ENCODE measurements at regions not wholly inside any gene's neighbourhood (a gene's known extent, or its start where the extent isn't known, plus 50 kb on each side); places are given as distances from the start of the nearest gene placed in this dataset.
"Not testable (repeated sequence)": the region's sequence is repeated elsewhere in the genome, so short reads cannot be mapped to it uniquely, and the experiment has no call there.

DNA sequence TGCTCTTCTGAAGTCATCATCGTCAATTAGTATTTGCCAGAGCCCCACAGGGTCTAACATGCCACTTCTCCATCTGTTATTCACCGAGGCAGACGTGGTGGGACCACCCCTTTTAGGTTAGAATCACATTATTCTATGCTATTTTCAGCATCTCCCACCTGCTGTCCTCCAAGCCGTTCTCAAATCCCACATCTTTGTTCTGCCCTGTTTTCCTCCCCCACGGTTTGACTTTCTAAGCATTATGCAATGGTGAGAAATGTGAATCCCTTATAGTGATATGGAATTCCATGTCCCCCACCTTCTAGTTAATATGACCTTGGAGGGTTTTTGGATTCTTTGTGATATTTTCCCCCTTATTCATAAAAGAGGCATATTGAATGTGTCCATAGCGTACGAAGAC lies 634.1 kb upstream of the RBFOX1 start:
- H3K4me3 ChIP-seq = no peak overlapping the region
- intact Hi-C loops (cut with DNase I) = no loop called here
- no peaks in the 10 kb centered on the region for H3K36me3 ChIP-seq
- ATAC-seq = no peak
- 56 to 77% (median 70%) methylated on average over 7 of the region's 7 CpGs for WGBS, 4 donors
- peaks cover 0 to 4% (median 0%) of the 10 kb centered on the region in 12 donors for H3K9me3 ChIP-seq
- H3K4me1 ChIP-seq = no peaks in the 10 kb centered on the region
- no peak overlapping the region for H3K27ac ChIP-seq
- H3K27me3 ChIP-seq = peaks cover 0 to 4% (median 0%) of the 10 kb centered on the region in 9 donors
- TF ChIP-seq, protein P1, sequence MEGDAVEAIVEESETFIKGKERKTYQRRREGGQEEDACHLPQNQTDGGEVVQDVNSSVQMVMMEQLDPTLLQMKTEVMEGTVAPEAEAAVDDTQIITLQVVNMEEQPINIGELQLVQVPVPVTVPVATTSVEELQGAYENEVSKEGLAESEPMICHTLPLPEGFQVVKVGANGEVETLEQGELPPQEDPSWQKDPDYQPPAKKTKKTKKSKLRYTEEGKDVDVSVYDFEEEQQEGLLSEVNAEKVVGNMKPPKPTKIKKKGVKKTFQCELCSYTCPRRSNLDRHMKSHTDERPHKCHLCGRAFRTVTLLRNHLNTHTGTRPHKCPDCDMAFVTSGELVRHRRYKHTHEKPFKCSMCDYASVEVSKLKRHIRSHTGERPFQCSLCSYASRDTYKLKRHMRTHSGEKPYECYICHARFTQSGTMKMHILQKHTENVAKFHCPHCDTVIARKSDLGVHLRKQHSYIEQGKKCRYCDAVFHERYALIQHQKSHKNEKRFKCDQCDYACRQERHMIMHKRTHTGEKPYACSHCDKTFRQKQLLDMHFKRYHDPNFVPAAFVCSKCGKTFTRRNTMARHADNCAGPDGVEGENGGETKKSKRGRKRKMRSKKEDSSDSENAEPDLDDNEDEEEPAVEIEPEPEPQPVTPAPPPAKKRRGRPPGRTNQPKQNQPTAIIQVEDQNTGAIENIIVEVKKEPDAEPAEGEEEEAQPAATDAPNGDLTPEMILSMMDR (IDR thresholded peaks at IDR 0.05) = no peak
- TF ChIP-seq POLR2A (IDR thresholded peaks at IDR 0.05) = no peak
- no peak for DNase-seq

DNA sequence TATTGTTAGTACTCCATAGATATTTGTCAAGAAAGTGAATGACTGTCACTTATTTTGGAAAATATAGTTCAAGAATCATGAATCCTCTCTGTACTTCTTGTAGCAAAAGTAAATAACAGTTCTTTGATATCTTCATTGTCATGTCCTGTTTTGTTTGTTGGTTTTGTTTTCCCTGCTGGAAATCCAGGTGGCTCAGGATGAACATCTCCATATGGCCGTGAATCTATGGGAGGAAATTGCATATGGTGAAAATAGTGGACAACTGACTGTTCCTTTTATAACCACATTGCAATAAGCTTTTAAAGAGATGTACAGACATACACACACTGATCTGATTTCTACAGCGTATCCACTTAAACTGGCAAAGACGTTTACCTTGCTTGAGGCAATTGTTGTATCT lies 637.0 kb upstream of the RBFOX1 start:
- TF ChIP-seq, protein P1 (IDR thresholded peaks at IDR 0.05) = no peak
- TF ChIP-seq POLR2A (IDR thresholded peaks at IDR 0.05) = no peak

DNA sequence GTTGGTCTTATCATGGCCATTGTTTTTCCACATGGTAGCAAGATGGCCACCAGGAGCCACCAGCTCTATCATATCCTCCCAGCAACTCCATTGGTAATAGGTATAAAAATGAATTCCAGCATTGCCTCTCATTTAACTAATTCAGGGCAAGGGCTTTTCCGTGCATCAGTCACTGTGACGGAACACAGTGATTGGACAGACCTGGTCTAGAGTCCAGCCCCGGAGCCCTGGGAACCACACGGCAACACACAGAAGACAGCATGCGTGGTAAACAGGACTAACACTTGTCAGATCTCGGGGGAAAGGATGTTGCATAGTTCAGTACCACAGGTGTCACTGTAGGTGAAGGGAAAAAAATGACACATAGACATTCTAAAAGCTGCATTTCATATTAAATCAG lies 638.0 kb upstream of the RBFOX1 start:
- H3K4me1 ChIP-seq = no peaks in the 10 kb centered on the region
- no peaks in the 10 kb centered on the region for H3K36me3 ChIP-seq
- H3K4me3 ChIP-seq = no peak overlapping the region
- no peaks in the 10 kb centered on the region for H3K27me3 ChIP-seq
- no peak for TF ChIP-seq POLR2A (IDR thresholded peaks at IDR 0.05)
- TF ChIP-seq, protein P1 (IDR thresholded peaks at IDR 0.05) = no peak
- intact Hi-C loops (cut with DNase I) = no loop called here
- ATAC-seq (no peak), DNase-seq (no peak)
- WGBS, 4 donors = 70 to 73% (median 71%) methylated on average over 6 of the region's 6 CpGs
- H3K9me3 ChIP-seq = peaks cover 0 to 4% (median 0%) of the 10 kb centered on the region in 12 donors
- H3K27ac ChIP-seq = no peak overlapping the region

More for the DNA sequence above, 637.0 kb upstream of the RBFOX1 start:
- Histone ChIP-seq H3K36me3 (no peaks in the 10 kb centered on the region), H3K4me3 (no peak overlapping the region), H3K27ac (no peak overlapping the region), H3K27me3 (no peaks in the 10 kb centered on the region), H3K9me3 (peaks cover 0 to 4% (median 0%) of the 10 kb centered on the region in 12 donors), H3K4me1 (no peaks in the 10 kb centered on the region)
- DNase-seq = no peak
- ATAC-seq = no peak
- 53 to 76% (median 74%) methylated on average over 3 of the region's 3 CpGs for WGBS, 4 donors
- intact Hi-C loops (cut with DNase I) = no loop called here

DNA sequence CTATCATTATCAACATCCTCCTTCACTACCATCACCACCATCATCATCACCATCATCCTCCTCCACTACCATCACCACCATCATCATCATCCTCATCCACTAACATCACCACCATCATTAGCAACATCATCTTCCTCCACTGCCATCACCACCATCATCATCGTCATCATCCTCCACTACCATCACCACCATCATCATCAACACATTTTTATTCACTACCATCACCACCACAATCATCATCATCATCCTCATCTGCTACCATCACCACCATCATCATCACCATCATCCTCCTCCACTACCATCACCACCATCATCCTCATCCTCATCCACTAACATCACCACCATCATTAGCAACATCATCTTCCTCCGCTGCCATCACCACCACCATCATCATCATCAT lies 639.2 kb upstream of the RBFOX1 start:
- ATAC-seq; DNase-seq; H3K9me3 ChIP-seq; H3K4me1 ChIP-seq; intact Hi-C loops (cut with DNase I); H3K36me3 ChIP-seq; H3K4me3 ChIP-seq; H3K27me3 ChIP-seq; H3K27ac ChIP-seq: not testable (repeated sequence)
- 77 to 90% (median 88%) methylated on average over 2 of the region's 2 CpGs for WGBS, 4 donors

DNA sequence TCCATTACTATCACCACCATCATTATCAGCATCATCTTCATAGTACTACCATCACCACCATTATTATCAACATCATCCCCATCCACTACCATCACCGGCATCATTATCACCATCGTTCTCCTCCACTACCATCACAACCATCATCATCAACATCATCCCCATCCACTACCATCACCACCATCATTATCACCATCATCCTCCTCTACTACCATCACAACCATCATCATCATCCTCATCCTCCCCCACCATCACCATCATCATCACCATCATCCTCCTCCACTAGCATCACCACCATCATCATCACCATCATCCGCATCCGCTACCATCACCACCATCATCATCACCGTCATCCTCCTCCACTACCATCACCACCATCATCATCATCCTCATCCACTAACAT lies 639.8 kb upstream of the RBFOX1 start:
- H3K27me3 ChIP-seq = no peaks in the 10 kb centered on the region
- DNase-seq (no peak), ATAC-seq (no peak)
- H3K36me3 ChIP-seq = no peaks in the 10 kb centered on the region
- H3K9me3 ChIP-seq = peaks cover 0 to 4% (median 0%) of the 10 kb centered on the region in 12 donors
- intact Hi-C loops (cut with DNase I) = no loop called here
- TF ChIP-seq, protein P1 (IDR thresholded peaks at IDR 0.05) = no peak
- TF ChIP-seq POLR2A (IDR thresholded peaks at IDR 0.05) = no peak
- no peak overlapping the region for H3K27ac ChIP-seq
- no peaks in the 10 kb centered on the region for H3K4me1 ChIP-seq
- H3K4me3 ChIP-seq = no peak overlapping the region
- WGBS, 4 donors = 76 to 97% (median 93%) methylated on average over 5 of the region's 5 CpGs

Measured in heart left ventricle (tissue), 16 donors.